ENCODE measurements at regions not wholly inside any gene's neighbourhood (a gene's known extent, or its start where the extent isn't known, plus 50 kb on each side); places are given as distances from the start of the nearest gene placed in this dataset.
"Not testable (repeated sequence)": the region's sequence is repeated elsewhere in the genome, so short reads cannot be mapped to it uniquely, and the experiment has no call there.

GRCh38 chr18:68399721-68400120 is 315.2 kb downstream of the TMX3 start:
- Histone ChIP-seq H3K36me3 (no peaks in the 10 kb centered on the region), H3K27me3 (no peaks in the 10 kb centered on the region), H3K4me1 (no peaks in the 10 kb centered on the region), H3K9me3 (no peaks in the 10 kb centered on the region), H3K27ac (no peak overlapping the region), H3K4me3 (no peak overlapping the region)
- intact Hi-C loops (cut with DNase I; ENCODE audit: low total_unique reads), result no loop called here
- DNase-seq, result no peak
- TF ChIP-seq CTCF (IDR thresholded peaks at IDR 0.05), result no peak

GRCh38 chr18:68397241-68398035 is 317.5 kb downstream of the TMX3 start:
- TF ChIP-seq CTCF (IDR thresholded peaks at IDR 0.05), result no peak
- Histone ChIP-seq H3K4me1 (peaks cover 0 to 8% (median 0%) of the 10 kb centered on the region in 4 donors), H3K4me3 (no peak overlapping the region), H3K9me3 (no peaks in the 10 kb centered on the region), H3K36me3 (no peaks in the 10 kb centered on the region), H3K27ac (no peak overlapping the region), H3K27me3 (no peaks in the 10 kb centered on the region)
- no peak for DNase-seq
- intact Hi-C loops (cut with DNase I; ENCODE audit: low total_unique reads), result no loop called here

- H3K9me3 ChIP-seq, result no peaks in the 10 kb centered on the region
- no peak overlapping the region for H3K4me3 ChIP-seq
- no peak for TF ChIP-seq CTCF (IDR thresholded peaks at IDR 0.05)
- no peak overlapping the region for H3K27ac ChIP-seq
- intact Hi-C loops (cut with DNase I; ENCODE audit: low total_unique reads), result no loop called here
- H3K4me1 ChIP-seq, result peaks cover 0 to 8% (median 0%) of the 10 kb centered on the region in 4 donors
- no peak for DNase-seq
- H3K27me3 ChIP-seq, result no peaks in the 10 kb centered on the region
- H3K36me3 ChIP-seq, result no peaks in the 10 kb centered on the region
Measured at GRCh38 chr18:68394705-68395104, 320.2 kb downstream of the TMX3 start.

GRCh38 chr18:68391801-68392200 is 323.1 kb downstream of the TMX3 start:
- H3K27me3 ChIP-seq, result no peaks in the 10 kb centered on the region
- intact Hi-C loops (cut with DNase I; ENCODE audit: low total_unique reads), result no loop called here
- H3K4me3 ChIP-seq, result no peak overlapping the region
- H3K27ac ChIP-seq, result no peak overlapping the region
- DNase-seq, result no peak
- no peaks in the 10 kb centered on the region for H3K36me3 ChIP-seq
- peaks cover 0 to 8% (median 0%) of the 10 kb centered on the region in 4 donors for H3K4me1 ChIP-seq
- H3K9me3 ChIP-seq, result no peaks in the 10 kb centered on the region
- TF ChIP-seq CTCF (IDR thresholded peaks at IDR 0.05), result no peak

- no peak for TF ChIP-seq CTCF (IDR thresholded peaks at IDR 0.05)
- Histone ChIP-seq H3K36me3 (no peaks in the 10 kb centered on the region), H3K4me1 (no peaks in the 10 kb centered on the region), H3K27me3 (no peaks in the 10 kb centered on the region), H3K4me3 (no peak overlapping the region), H3K9me3 (peaks cover 0 to 6% (median 0%) of the 10 kb centered on the region in 3 donors), H3K27ac (no peak overlapping the region)
- intact Hi-C loops (cut with DNase I; ENCODE audit: low total_unique reads), result no loop called here
- DNase-seq, result no peak
Measured at GRCh38 chr18:68387246-68387645, 327.7 kb downstream of the TMX3 start.

GRCh38 chr18:68383979-68384378 is 330.9 kb downstream of the TMX3 start:
- H3K4me3 ChIP-seq; H3K27ac ChIP-seq; H3K9me3 ChIP-seq; H3K27me3 ChIP-seq; H3K36me3 ChIP-seq; intact Hi-C loops (cut with DNase I; ENCODE audit: low total_unique reads); H3K4me1 ChIP-seq; DNase-seq: not testable (repeated sequence)
